Mesodermal cell (in vitro differentiated cells): ENCODE measurements at regions not wholly inside any gene's neighbourhood (a gene's known extent, or its start where the extent isn't known, plus 50 kb on each side); places are given as distances from the start of the nearest gene placed in this dataset.
"Not testable (repeated sequence)": the region's sequence is repeated elsewhere in the genome, so short reads cannot be mapped to it uniquely, and the experiment has no call there.

Experiments used
- H3K27ac ChIP-seq: 2 replicates; pipeline ENCODE4 v1.7.0; 2013; ENCODE audit warnings: mild to moderate bottlenecking, low read depth, low read length, moderate library complexity; ENCODE audit not compliant: severe bottlenecking
- H3K36me3 ChIP-seq: 2 replicates; pipeline ENCODE4 v1.7.1; 2013; ENCODE audit warnings: mild to moderate bottlenecking, low read length, moderate library complexity; ENCODE audit not compliant: control insufficient read depth, insufficient read depth
- H3K4me1 ChIP-seq: one replicate; pipeline ENCODE4 v1.7.1; 2013; ENCODE audit warnings: mild to moderate bottlenecking, low read length; ENCODE audit not compliant: insufficient read depth, control insufficient read depth, poor library complexity, severe bottlenecking
- H3K4me3 ChIP-seq: 2 replicates; pipeline ENCODE4 v1.7.0; 2013; ENCODE audit warnings: low read length, control low read depth, mild to moderate bottlenecking; ENCODE audit not compliant: insufficient read depth, poor library complexity, severe bottlenecking; ENCODE audit errors: extremely low read depth
- H3K9me3 ChIP-seq: 2 replicates; pipeline ENCODE4 v1.7.1; 2013; ENCODE audit warnings: mild to moderate bottlenecking, low read length, moderate library complexity; ENCODE audit not compliant: control insufficient read depth
- WGBS, 2 experiments: methylation state at CpG; one replicate each; pipeline ENCODE4 v1.1.5; 2013; ENCODE audit warnings: missing lambda C conversion rate in 2 of 2; ENCODE audit not compliant: insufficient coverage in 2 of 2; 5-methylcytosine and 5-hydroxymethylcytosine counted together

DNA sequence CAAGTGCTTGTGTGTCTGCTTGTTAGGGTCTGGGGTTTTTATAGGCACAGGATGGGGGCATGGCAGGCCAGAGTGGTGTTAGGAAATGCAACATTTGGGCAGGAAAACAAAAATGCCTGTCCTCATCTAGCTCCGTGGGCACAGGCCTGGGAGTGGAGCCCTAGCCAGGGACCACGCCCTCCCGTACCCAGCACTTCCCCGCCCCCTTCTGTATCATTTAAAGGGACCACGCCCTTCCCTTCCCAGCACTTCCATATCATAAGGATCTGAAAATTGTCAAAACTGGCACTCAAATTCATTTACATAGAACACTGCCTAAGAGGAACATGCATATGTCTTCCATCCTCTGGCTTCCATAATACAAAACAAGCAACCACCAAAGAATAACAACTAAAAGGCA, 185.8 kb downstream of the B3GLCT start:
- no peaks in the 10 kb centered on the region for H3K36me3 ChIP-seq
- no peak overlapping the region for H3K27ac ChIP-seq
- 71 to 79% methylated on average over 4 to 5 of the region's 5 CpGs for WGBS, 2 experiments
- no peaks in the 10 kb centered on the region for H3K4me1 ChIP-seq
- no peaks in the 10 kb centered on the region for H3K9me3 ChIP-seq
- no peak overlapping the region for H3K4me3 ChIP-seq

DNA sequence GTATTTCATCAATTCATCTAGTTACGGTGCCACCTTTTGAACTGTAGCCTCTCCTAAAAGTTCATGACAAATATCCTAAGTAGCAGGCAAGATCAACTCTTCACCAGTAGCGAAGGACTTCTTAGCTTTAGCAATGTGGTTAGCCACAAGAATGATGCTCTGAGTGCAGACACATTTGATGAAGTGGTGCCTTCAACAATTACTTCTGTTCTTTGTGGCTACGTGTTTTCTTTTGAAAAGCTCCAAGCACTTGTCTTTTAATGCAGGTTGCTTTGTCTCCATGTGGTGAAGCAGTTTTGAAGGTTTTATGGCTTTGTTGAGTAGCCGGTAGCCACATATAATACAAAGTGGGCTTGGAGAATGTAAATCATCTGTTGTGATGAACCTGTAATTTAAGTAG, 194.7 kb downstream of the B3GLCT start:
- no peak overlapping the region for H3K4me3 ChIP-seq
- H3K4me1 ChIP-seq, result no peaks in the 10 kb centered on the region
- WGBS, 2 experiments, result 83 to 93% methylated on average over 3 to 4 of the region's 4 CpGs
- no peaks in the 10 kb centered on the region for H3K9me3 ChIP-seq
- no peaks in the 10 kb centered on the region for H3K36me3 ChIP-seq
- H3K27ac ChIP-seq, result no peak overlapping the region

DNA sequence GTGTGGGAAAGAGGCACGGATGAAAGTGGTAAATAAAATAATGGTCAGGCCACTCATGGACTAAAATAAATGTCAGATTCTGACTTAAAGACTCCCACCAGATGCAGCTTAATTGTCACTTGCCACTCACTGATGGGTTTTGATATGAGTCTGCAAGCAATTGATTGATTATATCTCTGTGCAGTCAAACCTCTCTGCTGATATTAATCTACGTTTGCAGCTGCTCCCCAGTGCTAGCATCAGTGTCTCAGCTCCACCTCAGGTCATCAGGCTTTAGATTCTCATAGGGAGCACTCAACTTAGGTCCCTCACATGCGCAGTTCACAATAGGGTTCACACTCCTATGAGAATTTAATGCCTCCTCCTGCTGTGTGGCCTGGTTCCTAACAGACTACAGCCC, 195.3 kb downstream of the B3GLCT start:
- H3K36me3 ChIP-seq, result no peaks in the 10 kb centered on the region
- WGBS, 2 experiments, result 84 to 89% methylated on average over 2 to 3 of the region's 3 CpGs
- H3K4me1 ChIP-seq, result no peaks in the 10 kb centered on the region
- H3K27ac ChIP-seq, result no peak overlapping the region
- H3K4me3 ChIP-seq, result no peak overlapping the region
- H3K9me3 ChIP-seq, result no peaks in the 10 kb centered on the region

DNA sequence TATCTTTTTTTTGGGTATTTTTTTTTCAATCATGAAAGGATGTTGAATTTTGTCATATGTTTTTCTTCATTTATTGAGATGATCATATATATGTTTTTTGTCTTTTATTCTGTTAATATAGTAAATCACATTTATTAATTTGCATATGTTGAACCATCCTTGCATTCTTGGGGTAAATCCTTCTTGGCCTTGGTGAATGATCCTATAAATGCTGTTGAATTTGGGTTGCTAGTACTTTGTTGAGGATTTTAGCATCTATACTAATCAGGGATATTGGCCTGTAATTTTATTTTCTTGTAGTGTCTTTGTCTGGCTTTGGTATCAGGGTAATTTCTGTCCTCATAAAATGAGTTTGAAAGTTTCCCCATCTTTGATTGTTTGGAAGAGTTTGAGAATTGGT, 199.9 kb downstream of the B3GLCT start:
- Histone ChIP-seq H3K4me1 (no peaks in the 10 kb centered on the region), H3K9me3 (no peaks in the 10 kb centered on the region), H3K36me3 (no peaks in the 10 kb centered on the region), H3K4me3 (no peak overlapping the region), H3K27ac (no peak overlapping the region)

DNA sequence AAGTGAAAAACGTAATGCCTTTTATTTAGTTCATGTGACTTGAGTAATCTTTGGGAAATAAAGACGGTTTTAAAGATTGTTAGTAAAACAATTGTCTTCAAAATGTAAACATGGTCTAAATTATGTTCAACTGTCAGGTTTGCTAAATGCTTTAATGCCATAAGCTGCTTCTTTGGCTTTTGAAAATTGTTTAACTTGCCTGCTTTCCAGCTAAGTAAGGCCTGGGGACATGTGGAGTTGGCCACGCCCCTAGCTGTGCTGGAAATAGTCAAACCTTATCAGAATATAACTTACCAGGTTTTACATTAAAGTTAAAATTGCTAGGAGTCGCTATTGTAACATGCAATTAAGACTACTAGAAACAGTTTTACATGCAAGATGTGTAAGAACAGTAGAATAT, 203.9 kb downstream of the B3GLCT start:
- not testable (repeated sequence) for H3K36me3 ChIP-seq, H3K4me1 ChIP-seq, H3K4me3 ChIP-seq, H3K9me3 ChIP-seq, H3K27ac ChIP-seq
- WGBS, 2 experiments, result 79 to 100% methylated on average over 1 to 2 of the region's 4 CpGs

DNA sequence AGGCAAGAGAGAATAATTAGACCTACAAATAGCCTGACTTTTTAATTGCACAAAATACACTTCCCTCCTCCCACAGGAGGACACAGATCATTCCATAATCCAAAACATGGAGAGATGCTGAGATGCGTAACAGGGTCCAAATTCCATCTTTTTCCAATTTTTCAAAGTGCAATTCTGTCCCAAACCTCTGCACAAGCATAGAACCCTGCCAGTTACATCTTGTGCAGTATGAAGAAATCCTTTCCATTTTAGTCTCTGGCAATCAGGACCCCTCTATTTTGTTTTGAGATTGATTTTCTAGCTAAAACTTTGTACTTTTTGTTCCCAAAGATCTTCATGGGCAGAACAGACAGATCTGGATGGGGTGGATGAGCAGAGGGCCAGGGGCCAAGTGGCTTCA, 209.2 kb downstream of the B3GLCT start:
- 100% methylated on average over 1 of the region's 1 CpG for WGBS, 2 experiments
- Histone ChIP-seq H3K4me3 (no peak overlapping the region), H3K4me1 (no peaks in the 10 kb centered on the region), H3K27ac (no peak overlapping the region), H3K36me3 (no peaks in the 10 kb centered on the region), H3K9me3 (no peaks in the 10 kb centered on the region)

DNA sequence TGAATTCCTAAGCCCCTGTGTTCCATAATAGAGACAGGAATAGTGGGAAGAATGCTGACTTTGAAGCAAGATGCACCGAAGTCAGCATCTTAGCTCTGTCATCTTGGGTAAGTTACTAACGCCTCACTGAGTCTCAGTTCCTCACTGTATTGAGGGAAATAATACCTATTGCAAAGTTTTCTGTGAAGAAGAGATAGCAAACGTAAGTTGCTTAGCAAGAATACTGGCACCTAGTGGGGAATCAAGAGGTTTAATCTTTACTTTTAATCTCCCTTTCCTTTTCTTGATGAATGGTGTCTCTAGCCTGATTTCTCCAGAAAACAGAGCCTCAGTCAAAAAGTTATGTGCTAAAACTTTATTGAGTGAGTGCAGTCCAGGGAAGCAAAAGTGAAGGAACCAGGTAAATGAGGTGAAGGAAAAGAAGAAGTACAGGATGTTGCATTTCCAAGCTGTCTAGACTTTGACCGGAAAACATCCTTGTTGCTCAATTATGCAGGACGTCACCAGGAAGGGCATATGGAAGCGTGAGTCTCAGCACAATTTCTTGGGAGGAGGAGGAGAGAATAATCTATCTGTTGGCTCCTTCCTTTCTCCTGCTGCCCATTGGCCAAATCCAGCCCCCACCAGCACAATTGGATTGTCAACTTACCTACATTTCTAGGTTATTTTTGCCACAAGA, 210.0 kb downstream of the B3GLCT start:
- 87 to 89% methylated on average over 3 to 4 of the region's 6 CpGs for WGBS, 2 experiments
- Histone ChIP-seq H3K4me3 (no peak overlapping the region), H3K4me1 (no peaks in the 10 kb centered on the region), H3K27ac (no peak overlapping the region), H3K9me3 (no peaks in the 10 kb centered on the region), H3K36me3 (no peaks in the 10 kb centered on the region)

DNA sequence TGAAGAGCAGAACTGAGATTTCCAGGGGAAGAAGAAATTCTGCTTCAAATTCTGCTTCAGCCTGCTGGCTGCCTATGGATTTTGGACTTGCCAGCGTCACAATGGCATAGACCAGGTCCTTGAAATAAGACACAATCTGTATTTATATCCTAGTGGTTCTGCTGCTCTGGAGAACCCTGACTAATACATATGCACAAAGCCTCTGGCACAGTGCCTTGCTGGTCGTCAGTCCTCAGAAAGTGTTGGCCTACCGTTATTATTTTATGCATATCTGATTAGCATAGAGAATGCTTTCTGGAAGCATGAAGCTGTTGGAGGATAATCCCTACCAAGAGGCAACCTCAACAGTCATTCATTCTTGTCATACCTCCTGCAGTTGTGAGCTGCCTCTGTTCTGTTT, 213.7 kb downstream of the B3GLCT start:
- Histone ChIP-seq H3K9me3 (no peaks in the 10 kb centered on the region), H3K36me3 (no peaks in the 10 kb centered on the region), H3K4me3 (no peak overlapping the region), H3K27ac (no peak overlapping the region), H3K4me1 (no peaks in the 10 kb centered on the region)
- 89 to 100% methylated on average over 1 to 2 of the region's 3 CpGs for WGBS, 2 experiments

DNA sequence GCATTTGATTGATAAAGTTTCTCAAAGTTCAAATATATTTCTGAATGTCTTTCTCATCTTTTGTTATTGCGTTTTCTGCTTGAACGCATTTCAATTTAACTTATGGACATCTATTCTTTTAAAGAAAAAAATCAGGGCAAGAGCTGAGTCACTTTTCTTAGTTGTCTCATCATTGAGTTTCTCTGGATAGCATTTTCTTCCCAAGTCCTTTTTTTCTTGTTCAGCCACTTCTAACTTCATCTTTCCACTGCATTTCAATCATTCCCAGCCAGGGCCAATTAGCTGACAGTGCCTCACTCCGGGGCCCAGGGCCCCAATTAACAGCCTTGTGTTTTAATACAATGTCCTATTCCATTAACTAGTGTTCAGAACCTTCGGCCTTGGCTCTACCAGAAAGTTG, 216.3 kb downstream of the B3GLCT start:
- WGBS, 2 experiments, result 79 to 83% methylated on average over 2 to 4 of the region's 4 CpGs
- Histone ChIP-seq H3K27ac (no peak overlapping the region), H3K9me3 (no peaks in the 10 kb centered on the region), H3K4me1 (no peaks in the 10 kb centered on the region), H3K36me3 (no peaks in the 10 kb centered on the region), H3K4me3 (no peak overlapping the region)

DNA sequence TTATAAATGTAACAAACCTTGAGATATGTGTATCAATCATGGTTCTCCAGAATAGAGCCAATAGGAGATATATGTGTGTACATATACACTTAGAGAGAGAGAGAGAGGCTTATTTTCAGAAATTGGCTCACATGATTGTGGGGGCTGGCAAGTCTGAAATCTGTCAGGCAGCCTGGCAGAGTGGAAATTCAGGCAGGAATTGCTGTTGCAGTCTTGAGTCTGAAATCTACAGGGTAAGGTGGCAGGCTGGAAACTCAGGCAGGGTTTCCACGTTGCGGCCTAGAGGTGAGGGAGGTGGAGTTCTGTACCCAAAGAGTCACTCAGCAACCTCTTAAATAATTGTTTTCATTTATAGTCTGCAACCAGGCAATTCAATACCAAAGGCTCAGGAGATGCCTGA, 218.4 kb downstream of the B3GLCT start:
- Histone ChIP-seq H3K4me1 (no peaks in the 10 kb centered on the region), H3K4me3 (no peak overlapping the region), H3K36me3 (no peaks in the 10 kb centered on the region), H3K27ac (no peak overlapping the region), H3K9me3 (no peaks in the 10 kb centered on the region)
- no CpG with 5 or more reads among the region's 2 CpGs for WGBS, 2 experiments

DNA sequence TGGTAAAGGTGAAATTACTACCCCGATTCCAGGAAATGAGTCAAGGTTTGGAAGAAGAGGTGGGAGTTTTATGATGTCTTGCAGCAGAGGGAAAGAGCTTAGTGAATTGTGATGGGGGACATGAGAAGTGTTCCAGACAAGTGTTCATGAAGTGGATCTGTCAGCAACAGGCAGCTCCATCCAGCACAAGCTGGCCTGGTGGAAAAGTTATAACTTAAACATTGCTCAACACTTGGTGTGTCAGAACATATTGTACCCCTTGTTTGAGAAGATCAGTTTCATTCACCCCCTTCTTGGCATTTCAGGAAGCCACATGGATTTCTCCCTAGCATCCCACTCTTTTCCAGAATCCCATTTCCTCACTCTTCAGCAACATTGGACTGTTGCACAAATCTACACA, 222.0 kb downstream of the B3GLCT start:
- no peaks in the 10 kb centered on the region for H3K36me3 ChIP-seq
- no peaks in the 10 kb centered on the region for H3K9me3 ChIP-seq
- no peaks in the 10 kb centered on the region for H3K4me1 ChIP-seq
- no peak overlapping the region for H3K27ac ChIP-seq
- WGBS, 2 experiments, result 94 to 100% methylated on average over 1 of the region's 1 CpG
- no peak overlapping the region for H3K4me3 ChIP-seq
